Ovary (tissue), 3 donors: ENCODE measurements at regions not wholly inside any gene's neighbourhood (a gene's known extent, or its start where the extent isn't known, plus 50 kb on each side); places are given as distances from the start of the nearest gene placed in this dataset.

ENCODE experiments used
- EP300 ChIP-seq: sonication (generic); formaldehyde crosslinking; IDR thresholded peaks from one replicate; pipeline ENCODE4 v1.6.1; 2017; ENCODE audit warnings: antibody characterized with exemption
- POLR2A ChIP-seq: fragments of 450-650 bp; IDR thresholded peaks from one replicate; pipeline ENCODE4 v1.6.1; 2017; ENCODE audit warnings: antibody characterized with exemption, mild to moderate bottlenecking, moderate library complexity
- TF ChIP-seq, protein P1 (sequence below), 3 donors: fragments of 450-650 bp in 2 of 3; fragments of 200-600 bp in 1 of 3; IDR thresholded peaks; one replicate each; pipeline versions ENCODE4 v1.5.1 to v1.8.0; 2016 to 2022; ENCODE audit warnings: antibody characterized with exemption in 3 of 3, mild to moderate bottlenecking in 1 of 3
- donor health status: DM: no; HTN: no; CAD: no.

- TF ChIP-seq, protein P1, sequence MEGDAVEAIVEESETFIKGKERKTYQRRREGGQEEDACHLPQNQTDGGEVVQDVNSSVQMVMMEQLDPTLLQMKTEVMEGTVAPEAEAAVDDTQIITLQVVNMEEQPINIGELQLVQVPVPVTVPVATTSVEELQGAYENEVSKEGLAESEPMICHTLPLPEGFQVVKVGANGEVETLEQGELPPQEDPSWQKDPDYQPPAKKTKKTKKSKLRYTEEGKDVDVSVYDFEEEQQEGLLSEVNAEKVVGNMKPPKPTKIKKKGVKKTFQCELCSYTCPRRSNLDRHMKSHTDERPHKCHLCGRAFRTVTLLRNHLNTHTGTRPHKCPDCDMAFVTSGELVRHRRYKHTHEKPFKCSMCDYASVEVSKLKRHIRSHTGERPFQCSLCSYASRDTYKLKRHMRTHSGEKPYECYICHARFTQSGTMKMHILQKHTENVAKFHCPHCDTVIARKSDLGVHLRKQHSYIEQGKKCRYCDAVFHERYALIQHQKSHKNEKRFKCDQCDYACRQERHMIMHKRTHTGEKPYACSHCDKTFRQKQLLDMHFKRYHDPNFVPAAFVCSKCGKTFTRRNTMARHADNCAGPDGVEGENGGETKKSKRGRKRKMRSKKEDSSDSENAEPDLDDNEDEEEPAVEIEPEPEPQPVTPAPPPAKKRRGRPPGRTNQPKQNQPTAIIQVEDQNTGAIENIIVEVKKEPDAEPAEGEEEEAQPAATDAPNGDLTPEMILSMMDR (IDR thresholded peaks at IDR 0.05): no peak
- TF ChIP-seq POLR2A: no peak
- TF ChIP-seq EP300: no peak
These were observed 268.6 kb downstream of the BTG1 start for GRCh38 chr12:91877022-91877421.
